NCI-H2196 (cell line): ENCODE measurements at regions not wholly inside any gene's neighbourhood (a gene's known extent, or its start where the extent isn't known, plus 50 kb on each side); places are given as distances from the start of the nearest gene placed in this dataset.

Source experiments
- DNase-seq: peaks from one replicate; lab custom pipeline; 2025; ENCODE audit not compliant: unreplicated experiment; lab: John Stamatoyannopoulos, UW

- DNase-seq: no peak
Observed at GRCh38 chr11:107222431-107222830, 204.2 kb upstream of the GUCY1A2 start.

- no peak for DNase-seq
Observed at GRCh38 chr11:107221748-107222285, 203.5 kb upstream of the GUCY1A2 start.

- DNase-seq: no peak
Observed at GRCh38 chr11:107218123-107219013, 200.1 kb upstream of the GUCY1A2 start.

GRCh38 chr11:107217444-107217843, 199.2 kb upstream of the GUCY1A2 start:
- no peak for DNase-seq

GRCh38 chr11:107215010-107215409, 196.7 kb upstream of the GUCY1A2 start:
- no peak for DNase-seq

- DNase-seq: no peak
Observed at GRCh38 chr11:107203656-107204055, 185.4 kb upstream of the GUCY1A2 start.

- DNase-seq: no peak
Observed at GRCh38 chr11:107202241-107202640, 184.0 kb upstream of the GUCY1A2 start.

GRCh38 chr11:107198490-107199007, 180.3 kb upstream of the GUCY1A2 start:
- no peak for DNase-seq

- no peak for DNase-seq
Observed at GRCh38 chr11:107197932-107198331, 179.7 kb upstream of the GUCY1A2 start.

- DNase-seq: no peak
Observed at GRCh38 chr11:107196732-107197131, 178.5 kb upstream of the GUCY1A2 start.

- DNase-seq: no peak
Observed at GRCh38 chr11:107184986-107185385, 166.7 kb upstream of the GUCY1A2 start.

GRCh38 chr11:107183953-107184352, 165.7 kb upstream of the GUCY1A2 start:
- DNase-seq: no peak

GRCh38 chr11:107182978-107183377, 164.7 kb upstream of the GUCY1A2 start:
- no peak for DNase-seq

- DNase-seq: no peak
Observed at GRCh38 chr11:107180236-107180635, 162.0 kb upstream of the GUCY1A2 start.

- DNase-seq: no peak
Observed at GRCh38 chr11:107179829-107180228, 161.6 kb upstream of the GUCY1A2 start.

- no peak for DNase-seq
Observed at GRCh38 chr11:107177106-107177477, 158.8 kb upstream of the GUCY1A2 start.

- DNase-seq: no peak
Observed at GRCh38 chr11:107176148-107177105, 158.2 kb upstream of the GUCY1A2 start.

GRCh38 chr11:107174856-107175255, 156.6 kb upstream of the GUCY1A2 start:
- no peak for DNase-seq

- no peak for DNase-seq
Observed at GRCh38 chr11:107172996-107173395, 154.7 kb upstream of the GUCY1A2 start.

GRCh38 chr11:107157809-107158187, 139.5 kb upstream of the GUCY1A2 start:
- no peak for DNase-seq

- no peak for DNase-seq
Observed at GRCh38 chr11:107157146-107157808, 139.0 kb upstream of the GUCY1A2 start.
